GM12878 (cell line): ENCODE measurements at regions not wholly inside any gene's neighbourhood (a gene's known extent, or its start where the extent isn't known, plus 50 kb on each side); places are given as distances from the start of the nearest gene placed in this dataset.

Source experiments
- ATAC-seq: fragments of 200-7000 bp; cut with Tn5 transposase; 3 replicates; pipeline ENCODE4 v1.9.1; 2020; ENCODE audit warnings: mild to moderate bottlenecking, moderate library complexity
- BruUV-seq: library from RNA; stranded (reverse); fragments of 400-500 nt; replicated peaks from 2 replicates; lab custom pipeline; 2021; lab: Mats Ljungman, UMichigan
- CTCF ChIA-PET: fragments of 300-600 bp; sonication (Branson Sonifier 250); formaldehyde crosslinking; extraction: SDS; loops from one replicate; lab custom pipeline; 2021; ENCODE audit warnings: inconsistent platforms; lab: Yijun Ruan, JAX
- POLR2A ChIA-PET: fragments of 350-600 bp; formaldehyde crosslinking; extraction: SDS; loops from one replicate; lab custom pipeline; 2021; ENCODE audit warnings: inconsistent platforms; lab: Charles Lee
- RAD21 ChIA-PET: fragments of 300-600 bp; sonication (Branson Sonifier 250); formaldehyde crosslinking; loops from one replicate; lab custom pipeline; 2023; ENCODE audit warnings: antibody characterized with exemption; ENCODE audit not compliant: unreplicated experiment; lab: Charles Lee
- SMC1A ChIA-PET: fragments of 300-600 bp; sonication (Branson Sonifier 250); formaldehyde crosslinking; loops from one replicate; lab custom pipeline; 2023; ENCODE audit not compliant: unreplicated experiment, uncharacterized antibody; lab: Charles Lee
- DNase-seq: peaks from one replicate; pipeline ENCODE4 v3.0.0-alpha.2; 2011; ENCODE audit warnings: low read depth, low spot score
- FAIRE-seq: peaks from 3 replicates; lab custom pipeline; 2011; peaks lifted over from hg19 to GRCh38; lab: Jason Lieb, UNC
- H2AFZ ChIP-seq: 2 replicates; pipeline ENCODE4 v1.6.0; 2011; ENCODE audit warnings: low read depth, low read length, control low read depth; ENCODE audit not compliant: control insufficient read depth
- H3K27ac ChIP-seq: 2 replicates; pipeline ENCODE4 v1.5.1; 2011; ENCODE audit warnings: control low read depth; ENCODE audit not compliant: control insufficient read depth, insufficient read depth
- H3K27me3 ChIP-seq, 2 experiments: replicated peaks in 1 of 2; 2 replicates each; pipeline versions ENCODE4 v1.6.0 to v1.6.1; 2011; ENCODE audit warnings: low read length in 1 of 2; ENCODE audit not compliant: control insufficient read depth in 2 of 2, insufficient read depth in 2 of 2
- H3K36me3 ChIP-seq, 2 experiments: 2 replicates each; pipeline ENCODE4 v1.5.1; 2011; ENCODE audit warnings: low read length in 1 of 2; ENCODE audit not compliant: control insufficient read depth in 2 of 2, insufficient read depth in 2 of 2
- H3K4me1 ChIP-seq: 2 replicates; pipeline ENCODE4 v1.6.1; 2011; ENCODE audit warnings: mild to moderate bottlenecking, low read length, moderate library complexity, mixed read lengths; ENCODE audit not compliant: control insufficient read depth, insufficient read depth
- H3K4me2 ChIP-seq: 2 replicates; pipeline ENCODE4 v1.6.0; 2011; ENCODE audit warnings: control low read depth; ENCODE audit not compliant: control insufficient read depth, insufficient read depth
- H3K4me3 ChIP-seq: fragments of 200-600 bp; sonication (generic); 2 replicates; pipeline ENCODE4 v1.5.1; 2016
- H3K79me2 ChIP-seq: 2 replicates; pipeline ENCODE4 v1.6.0; 2011; ENCODE audit warnings: low read length; ENCODE audit not compliant: control insufficient read depth, insufficient read depth
- H3K9ac ChIP-seq: 2 replicates; pipeline ENCODE4 v1.8.0; 2011; ENCODE audit warnings: low read length, control low read depth, mixed read lengths; ENCODE audit not compliant: control insufficient read depth, insufficient read depth
- H3K9me3 ChIP-seq: replicated peaks from 3 replicates; pipeline ENCODE4 v1.5.1; 2011; ENCODE audit warnings: mild to moderate bottlenecking, low read length; ENCODE audit not compliant: control insufficient read depth, insufficient read depth
- H4K20me1 ChIP-seq: 2 replicates; pipeline ENCODE4 v1.6.0; 2011; ENCODE audit not compliant: control insufficient read depth, insufficient read depth
- BACH1 ChIP-seq: fragments of 450-650 bp; IDR thresholded peaks from 2 replicates; pipeline ENCODE4 v1.6.1; 2017; ENCODE audit warnings: mild to moderate bottlenecking, borderline replicate concordance
- CEBPZ ChIP-seq: fragments of 150-350 bp; IDR thresholded peaks from 2 replicates; pipeline ENCODE4 v1.6.1; 2016; ENCODE audit warnings: low read depth, low read length
- WGBS: methylation state at CpG from one replicate; pipeline ENCODE4 v1.1.6; 2016; ENCODE audit warnings: low lambda C conversion rate; ENCODE audit not compliant: insufficient replicate concordance, insufficient coverage; ENCODE audit errors: missing lambda C conversion rate; 5-methylcytosine and 5-hydroxymethylcytosine counted together
- in situ Hi-C: fragments of 300-500 bp; cut with MboI; formaldehyde crosslinking; loops from 9 replicates; pipeline ENCODE4 v1.14.3; 2018; ENCODE audit warnings: mixed read lengths
- intact Hi-C: fragments of 100-400 bp; cut with micrococcal nuclease; formaldehyde crosslinking; loops from one replicate; pipeline ENCODE4 v1.14.2; 2022; ENCODE audit not compliant: unreplicated experiment

- no peak for TF ChIP-seq BACH1
Measured at GRCh38 chr2:65634304-65634703, 201.9 kb upstream of the SPRED2 start (continued).

- H4K20me1 ChIP-seq = no peaks in the 10 kb centered on the region
- WGBS = 44% methylated on average over 3 of the region's 3 CpGs
- in situ Hi-C loops (no loop called here), intact Hi-C loops (no loop called here)
- no peaks in the 10 kb centered on the region for H3K4me1 ChIP-seq
- no peak overlapping the region for H2AFZ ChIP-seq
- ChIA-PET POLR2A (no interaction called here), SMC1A (no interaction called here), RAD21 (no interaction called here), CTCF (interaction anchor here (1.1 to 2.4 kb wide), 2 partner anchors 10 to 80 kb away, joined by 3 to 7 read pairs; no protein-coding TSS in a partner anchor)
- H3K9me3 ChIP-seq = no peaks in the 10 kb centered on the region
- H3K4me3 ChIP-seq = no peak overlapping the region
- H3K27me3 ChIP-seq = no peaks in the 10 kb centered on the region; a peak in 2 of 4 replicates
- H3K79me2 ChIP-seq = no peaks in the 10 kb centered on the region
- H3K9ac ChIP-seq = no peak overlapping the region
- H3K4me2 ChIP-seq = no peak overlapping the region
- DNase-seq (no peak), FAIRE-seq (no peak), ATAC-seq (no peak)
- no peak for TF ChIP-seq CEBPZ
- H3K36me3 ChIP-seq = no peaks in the 10 kb centered on the region
- BruUV-seq = no TSS peak
- H3K27ac ChIP-seq = no peak overlapping the region
Measured at GRCh38 chr2:65630643-65631042, 198.2 kb upstream of the SPRED2 start.
